RWPE2 (cell line): ENCODE measurements at regions not wholly inside any gene's neighbourhood (a gene's known extent, or its start where the extent isn't known, plus 50 kb on each side); places are given as distances from the start of the nearest gene placed in this dataset.
"Not testable (repeated sequence)": the region's sequence is repeated elsewhere in the genome, so short reads cannot be mapped to it uniquely, and the experiment has no call there.

Source experiments
- ATAC-seq: fragments of 200-7000 bp; cut with Tn5 transposase; 3 replicates; pipeline ENCODE4 v1.9.1; 2021; ENCODE audit warnings: low read depth
- DNase-seq: peaks from one replicate; pipeline ENCODE4 v3.0.0-alpha.2; 2020; ENCODE audit warnings: low spot score
- H3K27ac ChIP-seq: fragments of 450-650 bp; 2 replicates; pipeline ENCODE4 v1.5.1; 2017; ENCODE audit warnings: mild to moderate bottlenecking; ENCODE audit not compliant: poor library complexity, severe bottlenecking
- H3K27me3 ChIP-seq: fragments of 250-450 bp; sonication (Bioruptor Pico); 2 replicates; pipeline ENCODE4 v1.5.1; 2021; ENCODE audit warnings: mild to moderate bottlenecking, moderate library complexity; ENCODE audit not compliant: insufficient read depth, poor library complexity, severe bottlenecking
- H3K36me3 ChIP-seq: fragments of 250-450 bp; sonication (Bioruptor Pico); 2 replicates; pipeline ENCODE4 v1.5.1; 2020; ENCODE audit warnings: low read depth, mild to moderate bottlenecking, moderate library complexity
- H3K4me1 ChIP-seq: fragments of 250-450 bp; sonication (Bioruptor Pico); 2 replicates; pipeline ENCODE4 v1.5.1; 2021; ENCODE audit warnings: mild to moderate bottlenecking, moderate library complexity; ENCODE audit not compliant: insufficient read depth, poor library complexity, severe bottlenecking
- H3K4me3 ChIP-seq: fragments of 250-450 bp; sonication (Bioruptor Pico); 2 replicates; pipeline ENCODE4 v1.5.1; 2021; ENCODE audit warnings: mild to moderate bottlenecking, moderate library complexity; ENCODE audit not compliant: severe bottlenecking
- H3K9me3 ChIP-seq: fragments of 250-450 bp; sonication (Bioruptor Pico); 2 replicates; pipeline ENCODE4 v1.5.1; 2021; ENCODE audit warnings: mild to moderate bottlenecking, moderate library complexity; ENCODE audit not compliant: severe bottlenecking

- not testable (repeated sequence) for DNase-seq, H3K27ac ChIP-seq, ATAC-seq, H3K4me1 ChIP-seq, H3K27me3 ChIP-seq, H3K9me3 ChIP-seq, H3K4me3 ChIP-seq, H3K36me3 ChIP-seq
Observed at GRCh38 chr21:7743940-7744339, 2777.4 kb upstream of the TPTE start.

- H3K27me3 ChIP-seq, H3K4me3 ChIP-seq, H3K9me3 ChIP-seq, H3K27ac ChIP-seq, H3K36me3 ChIP-seq, H3K4me1 ChIP-seq, DNase-seq: not testable (repeated sequence)
- ATAC-seq: peak; percentile 98
Observed at GRCh38 chr21:7744406-7745099, 2776.8 kb upstream of the TPTE start.

GRCh38 chr21:7745100-7745450, 2776.3 kb upstream of the TPTE start:
- H3K27ac ChIP-seq, H3K9me3 ChIP-seq, DNase-seq, H3K4me1 ChIP-seq, H3K36me3 ChIP-seq, H3K27me3 ChIP-seq, H3K4me3 ChIP-seq: not testable (repeated sequence)
- ATAC-seq: peak; percentile 78

- H3K4me3 ChIP-seq, ATAC-seq, H3K27ac ChIP-seq, H3K9me3 ChIP-seq, DNase-seq, H3K36me3 ChIP-seq, H3K27me3 ChIP-seq, H3K4me1 ChIP-seq: not testable (repeated sequence)
Observed at GRCh38 chr21:7747964-7748363, 2773.4 kb upstream of the TPTE start.

GRCh38 chr21:7752611-7753010, 2768.8 kb upstream of the TPTE start:
- peak; percentile 82 for ATAC-seq
- H3K9me3 ChIP-seq, H3K4me1 ChIP-seq, H3K27me3 ChIP-seq, H3K4me3 ChIP-seq, H3K27ac ChIP-seq, H3K36me3 ChIP-seq, DNase-seq: not testable (repeated sequence)

GRCh38 chr21:7753380-7753877, 2768.0 kb upstream of the TPTE start:
- peak; percentile 27; the same call in 1 of the 3 replicates for ATAC-seq
- DNase-seq, H3K4me1 ChIP-seq, H3K27me3 ChIP-seq, H3K4me3 ChIP-seq, H3K9me3 ChIP-seq, H3K27ac ChIP-seq, H3K36me3 ChIP-seq: not testable (repeated sequence)

GRCh38 chr21:7769985-7770384, 2751.4 kb upstream of the TPTE start:
- H3K27ac ChIP-seq, ATAC-seq, H3K27me3 ChIP-seq, H3K9me3 ChIP-seq, H3K4me3 ChIP-seq, H3K36me3 ChIP-seq, H3K4me1 ChIP-seq, DNase-seq: not testable (repeated sequence)

GRCh38 chr21:7774219-7774618, 2747.2 kb upstream of the TPTE start:
- not testable (repeated sequence) for DNase-seq, H3K27ac ChIP-seq, ATAC-seq, H3K36me3 ChIP-seq, H3K4me1 ChIP-seq, H3K27me3 ChIP-seq, H3K9me3 ChIP-seq, H3K4me3 ChIP-seq

- not testable (repeated sequence) for H3K36me3 ChIP-seq, H3K27me3 ChIP-seq, ATAC-seq, H3K4me3 ChIP-seq, DNase-seq, H3K27ac ChIP-seq, H3K9me3 ChIP-seq, H3K4me1 ChIP-seq
Observed at GRCh38 chr21:7775327-7775984, 2745.9 kb upstream of the TPTE start.

GRCh38 chr21:7776035-7776434, 2745.3 kb upstream of the TPTE start:
- not testable (repeated sequence) for ATAC-seq

GRCh38 chr21:7776622-7777021, 2744.8 kb upstream of the TPTE start:
- H3K36me3 ChIP-seq, DNase-seq, H3K9me3 ChIP-seq, H3K27ac ChIP-seq, H3K4me1 ChIP-seq, ATAC-seq, H3K27me3 ChIP-seq, H3K4me3 ChIP-seq: not testable (repeated sequence)

More at GRCh38 chr21:7776035-7776434, 2745.3 kb upstream of the TPTE start:
- not testable (repeated sequence) for H3K27ac ChIP-seq, H3K4me3 ChIP-seq, H3K9me3 ChIP-seq, DNase-seq, H3K4me1 ChIP-seq, H3K36me3 ChIP-seq, H3K27me3 ChIP-seq
